ENCODE measurements at regions not wholly inside any gene's neighbourhood (a gene's known extent, or its start where the extent isn't known, plus 50 kb on each side); places are given as distances from the start of the nearest gene placed in this dataset.

DNA sequence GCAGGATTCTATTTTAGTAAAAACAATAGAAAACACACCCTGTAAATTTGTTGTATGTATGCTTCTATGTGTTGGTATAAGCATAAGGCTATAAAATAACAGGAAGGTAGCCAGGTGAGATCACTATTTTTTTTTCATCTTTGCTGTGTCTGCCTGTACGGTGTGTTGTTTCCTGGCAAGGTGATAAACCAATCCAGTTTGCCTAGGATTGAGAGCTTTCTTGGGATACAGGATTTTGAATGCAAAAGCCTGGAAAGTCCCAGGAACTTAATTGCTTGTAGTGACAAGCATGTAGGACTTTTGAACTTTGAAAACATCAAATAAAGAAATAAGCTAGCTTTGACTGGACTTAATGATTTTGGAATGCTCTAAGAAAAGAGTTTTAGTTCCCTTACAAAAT is 83.3 kb upstream of the RORB start:
- Histone ChIP-seq H3K4me2 (ENCODE audit: insufficient read depth, low read length) (no peak overlapping the region), H3K9ac (replicated peaks; ENCODE audit: extremely low read depth, insufficient read depth, low read length) (no peak overlapping the region), H3K4me1 (ENCODE audit: control insufficient read depth, extremely low read depth, insufficient read depth, low read length) (no peaks in the 10 kb centered on the region), H3K9me3 (replicated peaks; ENCODE audit: control insufficient read depth, insufficient read depth, low read length) (no peaks in the 10 kb centered on the region), H3K79me2 (ENCODE audit: control insufficient read depth, insufficient read depth, low read length) (no peaks in the 10 kb centered on the region), H3K27ac (ENCODE audit: insufficient read depth, low read depth, low read length) (no peak overlapping the region), H3K9me1 (replicated peaks; ENCODE audit: control insufficient read depth, extremely low read depth, insufficient read depth, low read length) (no peaks in the 10 kb centered on the region), H3K4me3 (replicated peaks in 1 of 3; ENCODE audit: insufficient read depth in 1 of 3, low read depth in 1 of 3, low read length in 3 of 3) (no peak overlapping the region), H2AFZ (ENCODE audit: low read depth, low read length) (no peak overlapping the region), H3K36me3 (ENCODE audit: control insufficient read depth in 2 of 2, extremely low read depth in 1 of 2, insufficient read depth in 2 of 2, low read length in 2 of 2) (no peaks in the 10 kb centered on the region), H4K20me1 (replicated peaks; ENCODE audit: control insufficient read depth, extremely low read depth, insufficient read depth, low read length) (no peaks in the 10 kb centered on the region), H3K27me3 (ENCODE audit: control insufficient read depth in 2 of 2, insufficient read depth in 2 of 2, low read length in 2 of 2) (no peaks in the 10 kb centered on the region)
- FAIRE-seq (no peak), DNase-seq (ENCODE audit: low read depth, low spot score) (no peak)
- dilution Hi-C loops (cut with MboI; ENCODE audit: extremely low pct_ligation_motif_present, low sequenced_read_pairs) (no loop called here), intact Hi-C loops (cut with micrococcal nuclease) (no loop called here)
- BruUV-seq (replicated peaks): no TSS peak
- ChIA-PET CTCF (no interaction called here), POLR2A (no interaction called here)
- TF ChIP-seq JUN (IDR thresholded peaks at IDR 0.05; ENCODE audit: borderline replicate concordance, insufficient read depth, insufficient read length, low read depth): no peak
- no peak for TF ChIP-seq MYC (IDR thresholded peaks at IDR 0.05; ENCODE audit: low read depth, low read length)
- TF ChIP-seq, protein P1, sequence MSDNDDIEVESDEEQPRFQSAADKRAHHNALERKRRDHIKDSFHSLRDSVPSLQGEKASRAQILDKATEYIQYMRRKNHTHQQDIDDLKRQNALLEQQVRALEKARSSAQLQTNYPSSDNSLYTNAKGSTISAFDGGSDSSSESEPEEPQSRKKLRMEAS (IDR thresholded peaks at IDR 0.05; ENCODE audit: insufficient read depth, insufficient read length): no peak
- no peak for TF ChIP-seq GATA2 (IDR thresholded peaks at IDR 0.05; ENCODE audit: insufficient read depth, insufficient read length, low read depth, low read length)
- no peak for TF ChIP-seq POLR2A (IDR thresholded peaks at IDR 0.05; ENCODE audit: low read depth, low read length)
- no peak for TF ChIP-seq EZH2 (IDR thresholded peaks at IDR 0.05; ENCODE audit: borderline replicate concordance, low read depth, low read length, severe bottlenecking)
- no peak for TF ChIP-seq FOS (IDR thresholded peaks at IDR 0.05; ENCODE audit: borderline replicate concordance, insufficient read depth, low read length)
- TF ChIP-seq POLR2AphosphoS5 (IDR thresholded peaks at IDR 0.05; ENCODE audit: insufficient read depth, low read depth, low read length): no peak
- TF ChIP-seq, protein P2, sequence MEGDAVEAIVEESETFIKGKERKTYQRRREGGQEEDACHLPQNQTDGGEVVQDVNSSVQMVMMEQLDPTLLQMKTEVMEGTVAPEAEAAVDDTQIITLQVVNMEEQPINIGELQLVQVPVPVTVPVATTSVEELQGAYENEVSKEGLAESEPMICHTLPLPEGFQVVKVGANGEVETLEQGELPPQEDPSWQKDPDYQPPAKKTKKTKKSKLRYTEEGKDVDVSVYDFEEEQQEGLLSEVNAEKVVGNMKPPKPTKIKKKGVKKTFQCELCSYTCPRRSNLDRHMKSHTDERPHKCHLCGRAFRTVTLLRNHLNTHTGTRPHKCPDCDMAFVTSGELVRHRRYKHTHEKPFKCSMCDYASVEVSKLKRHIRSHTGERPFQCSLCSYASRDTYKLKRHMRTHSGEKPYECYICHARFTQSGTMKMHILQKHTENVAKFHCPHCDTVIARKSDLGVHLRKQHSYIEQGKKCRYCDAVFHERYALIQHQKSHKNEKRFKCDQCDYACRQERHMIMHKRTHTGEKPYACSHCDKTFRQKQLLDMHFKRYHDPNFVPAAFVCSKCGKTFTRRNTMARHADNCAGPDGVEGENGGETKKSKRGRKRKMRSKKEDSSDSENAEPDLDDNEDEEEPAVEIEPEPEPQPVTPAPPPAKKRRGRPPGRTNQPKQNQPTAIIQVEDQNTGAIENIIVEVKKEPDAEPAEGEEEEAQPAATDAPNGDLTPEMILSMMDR (IDR thresholded peaks at IDR 0.05; ENCODE audit: extremely low read depth in 1 of 2, insufficient read depth in 1 of 2, low read depth in 1 of 2, low read length in 2 of 2): no peak

All from endothelial cell of umbilical vein (primary cell).